Thyroid gland (tissue), 4 donors: ENCODE measurements at regions not wholly inside any gene's neighbourhood (a gene's known extent, or its start where the extent isn't known, plus 50 kb on each side); places are given as distances from the start of the nearest gene placed in this dataset.

ENCODE experiments used
- POLR2A ChIP-seq, 2 donors: fragments of 450-650 bp; IDR thresholded peaks; one replicate each; pipeline ENCODE4 v1.6.1; 2017; ENCODE audit warnings: antibody characterized with exemption in 2 of 2, mild to moderate bottlenecking in 2 of 2, moderate library complexity in 1 of 2
- TF ChIP-seq, protein P1 (sequence below), 6 experiments: fragments of 200-600 bp in 3 of 6; fragments of 450-650 bp in 3 of 6; sonication (generic) in 3 of 6; IDR thresholded peaks; one replicate each; pipeline ENCODE4 v1.5.1; 2016 to 2019; ENCODE audit warnings: antibody characterized with exemption in 6 of 6, mild to moderate bottlenecking in 2 of 6, inconsistent platforms in 1 of 6, moderate library complexity in 1 of 6

DNA sequence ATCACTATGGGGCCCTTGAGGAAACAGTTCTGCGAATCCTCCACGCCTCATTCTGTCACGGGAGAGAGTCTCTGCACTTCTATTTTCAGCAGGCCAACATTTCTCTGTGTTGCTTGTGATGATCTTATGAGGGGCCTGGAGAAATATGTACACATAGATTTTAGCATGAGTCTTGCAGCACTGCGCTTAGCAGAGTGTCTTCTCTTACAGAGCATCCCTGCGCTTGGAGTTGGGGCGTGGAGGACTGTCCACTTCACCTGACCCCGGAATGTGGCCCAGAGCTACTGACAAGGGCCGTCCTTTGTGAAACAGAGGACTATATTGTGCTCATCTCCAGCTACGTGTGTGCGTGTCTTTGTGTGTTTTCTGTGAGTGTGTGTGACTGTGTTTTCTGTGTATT is 428.2 kb upstream of the IRX4 start:
- TF ChIP-seq, protein P1, sequence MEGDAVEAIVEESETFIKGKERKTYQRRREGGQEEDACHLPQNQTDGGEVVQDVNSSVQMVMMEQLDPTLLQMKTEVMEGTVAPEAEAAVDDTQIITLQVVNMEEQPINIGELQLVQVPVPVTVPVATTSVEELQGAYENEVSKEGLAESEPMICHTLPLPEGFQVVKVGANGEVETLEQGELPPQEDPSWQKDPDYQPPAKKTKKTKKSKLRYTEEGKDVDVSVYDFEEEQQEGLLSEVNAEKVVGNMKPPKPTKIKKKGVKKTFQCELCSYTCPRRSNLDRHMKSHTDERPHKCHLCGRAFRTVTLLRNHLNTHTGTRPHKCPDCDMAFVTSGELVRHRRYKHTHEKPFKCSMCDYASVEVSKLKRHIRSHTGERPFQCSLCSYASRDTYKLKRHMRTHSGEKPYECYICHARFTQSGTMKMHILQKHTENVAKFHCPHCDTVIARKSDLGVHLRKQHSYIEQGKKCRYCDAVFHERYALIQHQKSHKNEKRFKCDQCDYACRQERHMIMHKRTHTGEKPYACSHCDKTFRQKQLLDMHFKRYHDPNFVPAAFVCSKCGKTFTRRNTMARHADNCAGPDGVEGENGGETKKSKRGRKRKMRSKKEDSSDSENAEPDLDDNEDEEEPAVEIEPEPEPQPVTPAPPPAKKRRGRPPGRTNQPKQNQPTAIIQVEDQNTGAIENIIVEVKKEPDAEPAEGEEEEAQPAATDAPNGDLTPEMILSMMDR (IDR thresholded peaks at IDR 0.05), result no peak
- no peak for TF ChIP-seq POLR2A (IDR thresholded peaks at IDR 0.05)
